ENCODE measurements at regions not wholly inside any gene's neighbourhood (a gene's known extent, or its start where the extent isn't known, plus 50 kb on each side); places are given as distances from the start of the nearest gene placed in this dataset.

GRCh38 chr4:127580891-127581290 lies 51.9 kb upstream of the INTU start:
- TF ChIP-seq ZFX (IDR thresholded peaks at IDR 0.05; ENCODE audit: borderline replicate concordance) (no peak), CTCF (IDR thresholded peaks at IDR 0.05) (no peak)
- H3K27ac ChIP-seq = no peak overlapping the region

All from 22Rv1 (cell line).